ENCODE measurements at regions not wholly inside any gene's neighbourhood (a gene's known extent, or its start where the extent isn't known, plus 50 kb on each side); places are given as distances from the start of the nearest gene placed in this dataset.

DNA sequence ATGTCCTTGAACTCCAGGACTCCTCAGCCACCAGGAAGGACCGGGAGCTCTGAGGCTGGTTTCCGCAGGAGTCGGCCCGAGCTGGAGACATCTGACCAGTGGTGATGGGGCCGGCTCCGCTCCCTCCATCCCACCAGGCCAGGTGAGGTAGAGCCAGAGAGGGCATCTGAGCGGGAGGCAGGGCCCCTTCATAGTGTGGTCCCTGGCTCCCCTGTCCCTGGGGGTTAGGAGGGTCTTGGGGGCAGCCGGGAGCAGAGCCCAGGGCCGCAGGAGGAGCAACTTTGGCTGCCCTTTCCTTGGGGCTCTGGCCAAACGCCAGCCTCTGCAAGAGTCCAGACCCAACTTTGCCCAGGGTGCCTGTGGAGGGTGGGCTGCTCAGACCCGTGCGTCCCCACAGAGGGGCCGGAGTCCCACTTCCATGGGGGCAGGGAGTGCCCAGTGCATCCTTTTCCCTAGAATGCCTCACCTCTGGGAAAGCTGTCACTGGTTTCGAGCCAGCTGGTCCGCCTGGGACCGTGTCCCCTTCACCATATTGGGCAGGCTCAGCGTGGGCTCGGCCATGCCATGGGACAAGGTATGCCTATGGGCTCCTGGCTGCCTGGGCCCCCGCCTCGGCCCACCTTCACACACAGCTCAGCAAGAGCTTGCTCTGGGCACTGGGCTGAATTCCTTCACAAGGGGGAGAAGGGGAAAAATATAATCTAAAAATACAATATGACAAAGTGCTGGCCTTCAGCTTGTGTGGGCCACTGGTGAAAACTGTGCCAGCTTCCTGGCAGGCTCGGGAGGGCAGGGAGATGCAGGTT is 148.6 kb downstream of the TWIST2 start:
- 67% methylated on average over 2 of the region's 21 CpGs for WGBS (ENCODE audit: insufficient coverage, low coverage, low lambda C conversion rate, missing lambda C conversion rate)
- no peak for DNase-seq

GRCh38 chr2:238997137-238997390 is 149.2 kb downstream of the TWIST2 start:
- WGBS (ENCODE audit: insufficient coverage, low coverage, low lambda C conversion rate, missing lambda C conversion rate), result 53% methylated on average over 5 of the region's 10 CpGs
- no peak overlapping the region for H3K4me3 ChIP-seq
- ATAC-seq (no peak), DNase-seq (no peak)
- H3K27ac ChIP-seq, result no peak overlapping the region
- no peaks in the 10 kb centered on the region for H3K36me3 ChIP-seq
- H3K27me3 ChIP-seq, result no peaks in the 10 kb centered on the region
- peaks cover 0 to 3% (median 0%) of the 10 kb centered on the region in 4 donors for H3K9me3 ChIP-seq
- intact Hi-C loops (cut with DNase I), result no loop called here
- TF ChIP-seq POLR2A (IDR thresholded peaks at IDR 0.05), result no peak
- TF ChIP-seq, protein P1, sequence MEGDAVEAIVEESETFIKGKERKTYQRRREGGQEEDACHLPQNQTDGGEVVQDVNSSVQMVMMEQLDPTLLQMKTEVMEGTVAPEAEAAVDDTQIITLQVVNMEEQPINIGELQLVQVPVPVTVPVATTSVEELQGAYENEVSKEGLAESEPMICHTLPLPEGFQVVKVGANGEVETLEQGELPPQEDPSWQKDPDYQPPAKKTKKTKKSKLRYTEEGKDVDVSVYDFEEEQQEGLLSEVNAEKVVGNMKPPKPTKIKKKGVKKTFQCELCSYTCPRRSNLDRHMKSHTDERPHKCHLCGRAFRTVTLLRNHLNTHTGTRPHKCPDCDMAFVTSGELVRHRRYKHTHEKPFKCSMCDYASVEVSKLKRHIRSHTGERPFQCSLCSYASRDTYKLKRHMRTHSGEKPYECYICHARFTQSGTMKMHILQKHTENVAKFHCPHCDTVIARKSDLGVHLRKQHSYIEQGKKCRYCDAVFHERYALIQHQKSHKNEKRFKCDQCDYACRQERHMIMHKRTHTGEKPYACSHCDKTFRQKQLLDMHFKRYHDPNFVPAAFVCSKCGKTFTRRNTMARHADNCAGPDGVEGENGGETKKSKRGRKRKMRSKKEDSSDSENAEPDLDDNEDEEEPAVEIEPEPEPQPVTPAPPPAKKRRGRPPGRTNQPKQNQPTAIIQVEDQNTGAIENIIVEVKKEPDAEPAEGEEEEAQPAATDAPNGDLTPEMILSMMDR (IDR thresholded peaks at IDR 0.05), result no peak
- H3K4me1 ChIP-seq, result no peaks in the 10 kb centered on the region

More for the DNA sequence above, 148.6 kb downstream of the TWIST2 start:
- intact Hi-C loops (cut with DNase I), result no loop called here
- ATAC-seq, result no peak
- Histone ChIP-seq H3K4me1 (no peaks in the 10 kb centered on the region), H3K27me3 (no peaks in the 10 kb centered on the region), H3K9me3 (peaks cover 0 to 3% (median 0%) of the 10 kb centered on the region in 4 donors), H3K36me3 (no peaks in the 10 kb centered on the region), H3K4me3 (no peak overlapping the region), H3K27ac (no peak overlapping the region)
- TF ChIP-seq POLR2A (IDR thresholded peaks at IDR 0.05), result no peak
- TF ChIP-seq, protein P1 (IDR thresholded peaks at IDR 0.05), result no peak

- ATAC-seq, result no peak
- no peak overlapping the region for H3K4me3 ChIP-seq
- H3K36me3 ChIP-seq, result no peaks in the 10 kb centered on the region
- TF ChIP-seq, protein P1 (IDR thresholded peaks at IDR 0.05), result no peak
- TF ChIP-seq POLR2A (IDR thresholded peaks at IDR 0.05), result no peak
- H3K4me1 ChIP-seq, result no peaks in the 10 kb centered on the region
- intact Hi-C loops (cut with DNase I), result no loop called here
- no peaks in the 10 kb centered on the region for H3K27me3 ChIP-seq
- DNase-seq, result no peak
- H3K27ac ChIP-seq, result no peak overlapping the region
- 64% methylated on average over 6 of the region's 10 CpGs for WGBS (ENCODE audit: insufficient coverage, low coverage, low lambda C conversion rate, missing lambda C conversion rate)
- peaks cover 0 to 3% (median 0%) of the 10 kb centered on the region in 4 donors for H3K9me3 ChIP-seq
Observed at GRCh38 chr2:238997684-238998083, 149.8 kb downstream of the TWIST2 start.
